Right renal cortex interstitium (tissue), 3 donors: ENCODE measurements at regions not wholly inside any gene's neighbourhood (a gene's known extent, or its start where the extent isn't known, plus 50 kb on each side); places are given as distances from the start of the nearest gene placed in this dataset.
"Not testable (repeated sequence)": the region's sequence is repeated elsewhere in the genome, so short reads cannot be mapped to it uniquely, and the experiment has no call there.

Experiments
- DNase-seq, 3 donors: peaks; one replicate each; pipeline ENCODE4 v3.0.0-alpha.2; 2013; ENCODE audit warnings: low read depth in 3 of 3, low spot score in 2 of 3

- no peak for DNase-seq
Measured at GRCh38 chr17:51434434-51435170, 174.3 kb downstream of the UTP18 start.

DNA sequence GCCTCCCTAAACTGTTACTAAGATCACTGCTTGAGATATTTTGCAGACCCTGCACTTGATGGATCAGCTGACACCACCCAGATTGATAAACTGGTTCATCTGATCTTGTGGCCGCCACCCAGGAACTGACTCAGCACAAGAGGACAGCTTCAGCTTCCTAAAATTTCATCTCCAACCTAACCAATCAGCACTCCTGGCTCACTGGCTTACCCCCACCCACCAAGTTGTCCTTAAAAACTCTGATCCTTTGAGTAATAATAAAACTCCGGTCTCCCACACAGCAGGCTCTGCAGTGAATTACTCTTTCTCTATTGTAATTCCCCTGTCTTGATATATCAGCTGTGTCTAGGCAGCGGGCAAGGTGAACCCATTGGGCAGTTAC, 174.8 kb downstream of the UTP18 start:
- no peak for DNase-seq

DNA sequence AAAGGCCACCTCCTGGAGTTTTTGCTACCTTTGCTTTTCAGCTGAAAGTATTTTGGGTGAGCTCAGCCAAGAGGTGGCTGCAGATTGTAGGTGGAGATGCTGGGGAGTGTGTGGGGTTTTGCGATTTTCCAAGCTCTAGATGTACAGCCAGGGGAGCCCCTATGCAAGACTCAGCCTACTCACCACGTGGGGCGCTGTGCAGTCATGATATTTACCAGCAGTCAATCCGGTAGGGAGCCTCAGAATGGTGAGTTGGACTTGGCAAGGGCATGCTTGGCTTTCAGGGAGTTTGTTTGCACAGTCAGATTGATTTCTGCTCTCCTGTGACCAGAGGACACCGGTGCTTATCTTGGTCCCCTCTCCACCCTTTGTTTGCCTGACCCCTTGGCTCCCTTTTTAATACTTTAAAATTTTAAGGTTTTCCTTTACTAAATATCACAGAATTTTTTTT, 175.3 kb downstream of the UTP18 start:
- DNase-seq: peak in 2 of 3 donors; percentile 5 to 26

- no peak for DNase-seq
Measured at GRCh38 chr17:51439395-51440229, 179.3 kb downstream of the UTP18 start.

DNA sequence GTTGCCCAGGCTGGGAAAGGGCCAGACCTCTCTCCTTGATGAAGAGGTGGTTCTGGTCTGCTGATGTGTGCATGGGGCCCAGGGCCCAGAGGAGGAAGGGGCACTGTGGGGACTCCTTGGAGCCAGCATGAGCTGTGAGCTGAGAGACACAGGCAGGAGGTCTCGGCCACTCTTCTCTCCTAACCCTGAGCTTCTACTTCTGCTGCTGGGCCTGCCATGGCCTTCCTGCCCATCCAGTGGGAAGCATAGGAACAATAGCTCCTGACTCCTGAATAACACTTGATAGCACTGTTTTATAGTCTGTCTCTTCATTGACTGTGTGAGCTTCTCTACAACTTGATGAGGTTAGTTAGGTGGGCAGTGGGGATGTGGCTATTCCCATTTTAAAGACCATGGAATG, 181.1 kb downstream of the UTP18 start:
- DNase-seq: no peak

GRCh38 chr17:51442088-51442865, 181.9 kb downstream of the UTP18 start:
- DNase-seq: no peak

GRCh38 chr17:51443646-51444045, 183.3 kb downstream of the UTP18 start:
- no peak for DNase-seq

- no peak for DNase-seq
Measured at GRCh38 chr17:51445946-51446345, 185.6 kb downstream of the UTP18 start.

DNA sequence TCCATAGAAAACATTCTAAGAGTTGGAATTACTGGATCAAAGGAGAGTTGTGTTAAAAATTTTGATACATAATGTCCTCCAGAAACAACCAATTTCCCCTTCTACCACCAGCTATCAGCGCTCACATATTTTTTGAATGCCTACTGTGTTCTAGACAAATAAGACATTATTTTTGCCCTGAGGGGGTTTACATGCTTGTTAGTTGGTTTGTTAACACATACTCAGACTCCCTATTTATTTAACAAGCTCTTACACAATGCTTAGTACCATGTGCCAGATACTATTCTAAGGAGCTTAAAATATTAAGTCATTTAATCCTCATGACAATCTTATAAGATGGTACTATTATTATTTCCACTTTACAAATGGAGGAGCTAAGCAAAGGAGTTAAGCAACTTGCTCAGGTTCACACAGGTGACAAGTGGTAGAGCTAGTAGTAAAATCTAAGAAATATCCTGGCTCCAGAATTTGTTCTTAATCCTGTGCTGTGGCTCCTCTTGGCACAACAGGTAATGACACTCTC, 194.2 kb downstream of the UTP18 start:
- no peak for DNase-seq

- DNase-seq: no peak
Measured at GRCh38 chr17:51455211-51455610, 194.9 kb downstream of the UTP18 start.

DNA sequence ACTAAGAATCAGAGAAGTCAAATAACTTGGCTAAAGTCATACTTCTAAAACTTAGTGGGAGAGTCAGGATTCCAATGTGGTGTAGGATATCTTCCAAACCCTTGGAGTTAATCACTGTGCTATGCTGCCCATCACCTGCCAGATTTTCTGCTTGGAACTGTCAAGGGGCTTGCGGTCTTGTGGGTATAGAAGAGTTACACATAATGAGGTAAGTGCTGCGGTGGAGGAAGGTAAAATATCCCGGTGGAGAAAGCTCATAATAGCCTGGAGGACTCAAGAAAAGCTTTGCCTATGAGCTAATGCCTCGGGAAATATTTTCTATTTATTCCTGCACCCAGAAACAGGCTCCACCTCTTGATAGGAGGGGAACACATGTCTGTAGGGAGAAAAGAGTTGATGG, 195.6 kb downstream of the UTP18 start:
- no peak for DNase-seq

DNA sequence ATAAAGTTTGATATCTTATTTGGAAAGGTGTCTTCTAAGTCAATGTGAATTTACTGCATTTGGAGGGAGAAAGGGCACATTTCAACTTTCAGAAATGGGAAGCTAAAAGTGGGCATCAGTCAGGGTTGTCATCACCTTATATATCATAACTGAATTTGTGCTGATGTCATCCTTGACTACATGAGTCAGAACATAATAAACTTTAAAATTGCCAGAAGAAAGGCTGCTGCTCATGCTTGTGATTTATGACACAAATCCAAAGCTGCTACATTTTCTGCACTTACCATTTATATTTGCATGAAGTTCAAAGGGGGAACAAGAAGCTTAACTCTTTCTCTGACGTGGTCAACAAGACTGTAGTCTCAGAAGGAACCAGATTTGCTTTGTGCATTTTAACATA, 196.6 kb downstream of the UTP18 start:
- no peak for DNase-seq

- peak in 1 of 3 donors; percentile 4 for DNase-seq
Measured at GRCh38 chr17:51461578-51462004, 201.2 kb downstream of the UTP18 start.

DNA sequence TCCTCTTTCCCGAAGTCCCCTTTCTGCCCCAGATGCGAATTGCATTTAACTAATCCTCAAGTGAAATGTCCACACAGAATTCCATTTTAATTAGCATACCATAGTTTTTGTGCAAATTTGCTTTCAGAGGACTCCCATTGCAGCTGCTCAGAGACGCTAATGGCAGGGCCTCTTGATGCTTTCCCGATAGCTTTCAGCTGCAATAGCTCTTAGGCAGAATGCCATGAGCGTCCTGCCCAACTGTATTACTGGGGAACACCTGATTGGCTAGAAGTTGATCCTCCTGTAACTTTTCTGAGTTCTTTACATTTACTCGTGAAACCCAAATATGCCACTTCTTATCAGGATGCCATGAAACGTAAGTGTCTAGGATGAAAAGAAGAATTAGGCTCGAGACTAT, 203.0 kb downstream of the UTP18 start:
- DNase-seq: no peak

DNA sequence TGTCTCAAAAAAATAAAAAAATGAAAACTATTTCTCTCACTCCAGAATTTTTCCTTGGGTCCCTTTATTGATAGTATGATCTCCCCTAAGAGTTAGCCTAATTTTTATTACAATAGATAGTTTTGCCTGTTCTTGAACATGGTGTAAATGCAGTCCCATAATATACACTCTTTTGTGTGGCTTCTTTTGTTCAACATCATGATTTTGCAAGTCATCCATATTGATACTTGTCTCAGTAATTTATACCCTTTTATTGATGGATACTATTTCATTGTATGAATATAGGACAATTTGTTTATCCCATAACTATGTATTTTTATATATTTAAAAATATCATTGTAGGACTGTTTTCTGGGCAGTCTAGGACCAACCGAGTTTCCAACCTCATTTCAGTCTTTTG, 207.0 kb downstream of the UTP18 start:
- DNase-seq: no peak

GRCh38 chr17:51472670-51473205, 212.4 kb downstream of the UTP18 start:
- DNase-seq: no peak

DNA sequence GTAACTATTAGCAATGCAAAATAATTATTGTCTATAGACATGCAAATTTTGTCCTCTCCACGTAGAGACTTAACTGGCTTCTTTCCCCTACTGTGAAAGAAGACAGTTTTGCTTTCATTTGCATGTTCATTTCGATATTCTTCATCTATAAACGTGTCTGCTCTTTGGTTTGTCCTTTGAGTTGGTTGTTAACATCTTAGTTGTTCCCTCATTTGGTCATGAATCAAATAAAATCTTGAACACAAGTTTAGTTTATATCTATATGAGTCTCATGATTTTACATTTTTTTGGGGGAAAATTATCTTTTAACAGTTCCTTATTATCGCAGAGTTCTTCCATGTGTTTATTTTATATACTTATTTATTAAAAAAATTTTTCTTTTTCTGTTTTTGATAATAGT, 214.4 kb downstream of the UTP18 start:
- no peak for DNase-seq

DNA sequence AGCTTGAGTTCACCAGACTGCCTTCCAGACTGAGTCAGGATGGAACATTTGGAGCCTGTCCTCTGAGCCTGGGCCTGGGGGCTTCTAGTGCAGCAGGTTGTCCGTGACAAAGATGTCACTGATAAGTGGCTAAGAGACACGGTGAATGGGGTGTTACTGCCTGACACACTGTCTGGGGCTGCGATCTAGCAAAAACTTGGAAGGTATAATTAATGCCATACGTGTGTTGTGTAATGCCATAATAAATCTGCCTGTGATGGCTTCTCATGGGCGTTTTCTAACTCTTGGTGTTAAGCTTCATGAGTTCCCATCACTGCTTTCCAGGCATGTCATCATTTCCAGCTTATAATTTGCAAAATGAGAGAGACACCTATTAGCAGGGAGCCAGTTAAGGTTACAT, 215.4 kb downstream of the UTP18 start:
- DNase-seq: no peak

DNA sequence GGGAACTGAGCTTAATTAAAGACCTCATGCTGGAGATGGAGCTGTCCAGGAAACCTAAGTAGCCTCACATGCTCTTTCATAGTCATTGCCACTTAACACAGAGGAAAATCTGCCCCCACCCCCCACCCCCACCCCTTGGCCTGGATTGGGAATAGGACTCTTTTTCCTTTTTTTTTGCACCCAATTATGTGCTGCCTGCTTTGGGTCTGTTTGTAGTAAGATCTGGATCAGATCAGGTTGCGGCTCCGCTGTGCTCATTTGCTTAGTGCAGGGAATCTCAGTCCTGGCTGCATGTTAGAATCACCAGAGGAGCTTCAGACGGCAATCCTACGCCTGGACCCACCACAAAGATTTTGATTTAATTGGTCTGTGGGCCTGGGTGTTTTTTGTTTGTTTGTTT, 219.0 kb downstream of the UTP18 start:
- no peak for DNase-seq

DNA sequence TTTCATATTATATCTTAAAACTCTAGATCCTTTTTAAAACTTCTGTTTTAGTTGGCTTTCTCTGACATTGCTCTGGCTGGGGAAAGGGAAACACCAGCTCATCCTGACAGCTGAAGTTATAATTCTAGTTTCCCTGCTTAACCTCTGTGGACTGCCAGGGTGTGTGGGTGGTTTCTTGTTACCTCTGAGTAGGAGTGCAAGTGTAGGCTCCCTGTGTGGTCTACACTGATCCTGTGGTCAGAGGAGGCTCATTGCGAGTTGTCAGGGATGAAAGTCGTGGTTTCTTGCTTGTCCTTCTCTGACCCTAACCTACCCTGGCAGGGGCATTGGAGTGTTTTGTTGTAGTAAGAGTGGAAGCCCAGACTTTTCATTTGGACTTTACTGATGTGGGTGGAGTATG, 221.0 kb downstream of the UTP18 start:
- DNase-seq: no peak

GRCh38 chr17:51482248-51482647, 221.9 kb downstream of the UTP18 start:
- not testable (repeated sequence) for DNase-seq
